Neural progenitor cell (in vitro differentiated cells): ENCODE measurements at regions not wholly inside any gene's neighbourhood (a gene's known extent, or its start where the extent isn't known, plus 50 kb on each side); places are given as distances from the start of the nearest gene placed in this dataset.

Experiments
- DNase-seq: peaks from one replicate; pipeline ENCODE4 v3.0.0-alpha.2; 2016; ENCODE audit warnings: low spot score
- H2AFZ ChIP-seq: fragments of 200-600 bp; sonication (generic); replicated peaks from 2 replicates; pipeline ENCODE4 v1.6.1; 2016; ENCODE audit warnings: antibody characterized with exemption
- H3F3A ChIP-seq: fragments of 200-600 bp; sonication (generic); 2 replicates; pipeline ENCODE4 v1.6.1; 2016; ENCODE audit warnings: antibody characterized with exemption, low read depth
- H3K27ac ChIP-seq: fragments of 200-600 bp; sonication (generic); 2 replicates; pipeline ENCODE4 v1.5.1; 2016; ENCODE audit warnings: mild to moderate bottlenecking
- H3K27me3 ChIP-seq: fragments of 200-600 bp; sonication (generic); 2 replicates; pipeline ENCODE4 v1.6.1; 2016; ENCODE audit warnings: mild to moderate bottlenecking, moderate library complexity
- H3K36me3 ChIP-seq: fragments of 200-600 bp; sonication (generic); 2 replicates; pipeline ENCODE4 v1.5.1; 2016
- H3K4me1 ChIP-seq: fragments of 200-600 bp; sonication (generic); 2 replicates; pipeline ENCODE4 v1.6.1; 2016; ENCODE audit warnings: mixed run types
- H3K4me2 ChIP-seq: fragments of 200-600 bp; sonication (generic); 2 replicates; pipeline ENCODE4 v1.6.1; 2016
- H3K4me3 ChIP-seq: fragments of 200-600 bp; sonication (generic); 2 replicates; pipeline ENCODE4 v1.5.1; 2016
- H3K79me2 ChIP-seq: fragments of 200-600 bp; sonication (generic); 2 replicates; pipeline ENCODE4 v1.6.1; 2016; ENCODE audit warnings: low read depth
- H3K9ac ChIP-seq: fragments of 200-600 bp; sonication (generic); 2 replicates; pipeline ENCODE4 v1.6.1; 2016
- H3K9me3 ChIP-seq: fragments of 200-600 bp; sonication (generic); 2 replicates; pipeline ENCODE4 v1.5.1; 2016; ENCODE audit warnings: low read depth
- H4K20me1 ChIP-seq: fragments of 200-600 bp; sonication (generic); 2 replicates; pipeline ENCODE4 v1.6.1; 2016; ENCODE audit warnings: low read depth
- H3K27ac Mint-ChIP-seq: 3 replicates; pipeline ENCODE4 v1.8.0; 2021; ENCODE audit warnings: mixed read lengths
- H3K27me3 Mint-ChIP-seq: 2 replicates; pipeline ENCODE4 v1.8.0; 2022; ENCODE audit warnings: low read depth, mild to moderate bottlenecking, inconsistent platforms, moderate library complexity, mixed read lengths; ENCODE audit not compliant: insufficient read depth
- H3K36me3 Mint-ChIP-seq: 3 replicates; pipeline ENCODE4 v1.8.0; 2021; ENCODE audit warnings: mixed read lengths
- H3K4me1 Mint-ChIP-seq: 3 replicates; pipeline ENCODE4 v1.8.0; 2021; ENCODE audit warnings: mixed read lengths
- H3K4me3 Mint-ChIP-seq: 3 replicates; pipeline ENCODE4 v1.8.0; 2021; ENCODE audit warnings: mild to moderate bottlenecking, moderate library complexity, mixed read lengths
- H3K9me3 Mint-ChIP-seq: 3 replicates; pipeline ENCODE4 v1.8.0; 2020; ENCODE audit warnings: mixed read lengths
- CTCF ChIP-seq: fragments of 200-600 bp; sonication (generic); IDR thresholded peaks from 2 replicates; pipeline ENCODE4 v1.5.1; 2017; ENCODE audit warnings: antibody characterized with exemption, mild to moderate bottlenecking
- EZH2 ChIP-seq: fragments of 200-600 bp; sonication (generic); IDR thresholded peaks from 2 replicates; pipeline ENCODE4 v1.6.1; 2017; ENCODE audit warnings: antibody characterized with exemption, mild to moderate bottlenecking, moderate library complexity
- EZH2phosphoT487 ChIP-seq: fragments of 200-600 bp; sonication (generic); IDR thresholded peaks from 2 replicates; pipeline ENCODE4 v1.6.1; 2017; ENCODE audit warnings: antibody characterized with exemption

- no peak overlapping the region for H3K27ac Mint-ChIP-seq
These were observed 135.1 kb upstream of the MYCN start for GRCh38 chr2:15805206-15805605.

DNA sequence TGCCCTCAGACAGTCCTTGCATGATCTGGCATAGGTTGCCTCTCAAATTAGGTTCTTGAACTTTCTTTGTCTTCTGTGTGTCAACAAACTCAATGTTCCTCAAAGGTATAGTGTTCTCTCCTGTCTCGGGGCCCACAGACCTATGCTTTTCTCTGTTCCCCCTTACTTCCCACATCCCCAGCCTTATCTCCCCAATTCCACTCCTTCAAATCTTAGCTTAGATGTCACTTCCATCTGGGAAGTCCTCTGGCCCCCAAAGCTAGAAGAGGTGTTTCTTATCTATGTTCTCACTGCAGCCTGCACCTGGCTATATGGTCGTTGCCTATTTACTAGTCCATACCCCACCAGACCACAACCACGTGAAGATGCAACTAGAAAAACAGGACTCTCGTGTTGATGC lies 134.6 kb upstream of the MYCN start:
- no peak for DNase-seq
- peaks cover 31% of the 10 kb centered on the region for H3K4me1 Mint-ChIP-seq
- H3K27me3 Mint-ChIP-seq = peaks cover 9% of the 10 kb centered on the region
- Histone ChIP-seq H4K20me1 (no peaks in the 10 kb centered on the region), H3K36me3 (no peaks in the 10 kb centered on the region), H3F3A (peaks cover 9% of the 10 kb centered on the region), H3K9ac (no peak overlapping the region), H3K4me3 (no peak overlapping the region), H3K9me3 (no peaks in the 10 kb centered on the region), H2AFZ (no peak overlapping the region), H3K27ac (no peak overlapping the region), H3K79me2 (no peaks in the 10 kb centered on the region), H3K4me1 (peaks cover 22% of the 10 kb centered on the region), H3K4me2 (no peak overlapping the region), H3K27me3 (no peaks in the 10 kb centered on the region)
- H3K36me3 Mint-ChIP-seq = no peaks in the 10 kb centered on the region
- H3K9me3 Mint-ChIP-seq = peaks cover 5% of the 10 kb centered on the region
- no peak overlapping the region for H3K27ac Mint-ChIP-seq
- TF ChIP-seq EZH2phosphoT487 = no peak
- no peak overlapping the region for H3K4me3 Mint-ChIP-seq

More at GRCh38 chr2:15805206-15805605, 135.1 kb upstream of the MYCN start:
- Histone ChIP-seq H3K4me1 (peaks cover 18% of the 10 kb centered on the region), H3K36me3 (no peaks in the 10 kb centered on the region), H4K20me1 (no peaks in the 10 kb centered on the region), H2AFZ (no peak overlapping the region), H3K4me3 (no peak overlapping the region), H3K9ac (no peak overlapping the region), H3K27ac (no peak overlapping the region), H3F3A (peaks cover 9% of the 10 kb centered on the region), H3K4me2 (no peak overlapping the region), H3K9me3 (no peaks in the 10 kb centered on the region), H3K27me3 (no peaks in the 10 kb centered on the region), H3K79me2 (no peaks in the 10 kb centered on the region)
- DNase-seq = no peak
- Mint-ChIP-seq H3K27me3 (peaks cover 9% of the 10 kb centered on the region), H3K4me1 (peaks cover 25% of the 10 kb centered on the region), H3K4me3 (no peak overlapping the region), H3K36me3 (no peaks in the 10 kb centered on the region), H3K9me3 (peaks cover 5% of the 10 kb centered on the region)
- no peak for TF ChIP-seq EZH2
- TF ChIP-seq EZH2phosphoT487 = no peak
- TF ChIP-seq CTCF = no peak

- no peak for TF ChIP-seq EZH2
- TF ChIP-seq EZH2phosphoT487 = no peak
- no peak for TF ChIP-seq CTCF
These were observed 133.4 kb upstream of the MYCN start for GRCh38 chr2:15806801-15807417.

DNA sequence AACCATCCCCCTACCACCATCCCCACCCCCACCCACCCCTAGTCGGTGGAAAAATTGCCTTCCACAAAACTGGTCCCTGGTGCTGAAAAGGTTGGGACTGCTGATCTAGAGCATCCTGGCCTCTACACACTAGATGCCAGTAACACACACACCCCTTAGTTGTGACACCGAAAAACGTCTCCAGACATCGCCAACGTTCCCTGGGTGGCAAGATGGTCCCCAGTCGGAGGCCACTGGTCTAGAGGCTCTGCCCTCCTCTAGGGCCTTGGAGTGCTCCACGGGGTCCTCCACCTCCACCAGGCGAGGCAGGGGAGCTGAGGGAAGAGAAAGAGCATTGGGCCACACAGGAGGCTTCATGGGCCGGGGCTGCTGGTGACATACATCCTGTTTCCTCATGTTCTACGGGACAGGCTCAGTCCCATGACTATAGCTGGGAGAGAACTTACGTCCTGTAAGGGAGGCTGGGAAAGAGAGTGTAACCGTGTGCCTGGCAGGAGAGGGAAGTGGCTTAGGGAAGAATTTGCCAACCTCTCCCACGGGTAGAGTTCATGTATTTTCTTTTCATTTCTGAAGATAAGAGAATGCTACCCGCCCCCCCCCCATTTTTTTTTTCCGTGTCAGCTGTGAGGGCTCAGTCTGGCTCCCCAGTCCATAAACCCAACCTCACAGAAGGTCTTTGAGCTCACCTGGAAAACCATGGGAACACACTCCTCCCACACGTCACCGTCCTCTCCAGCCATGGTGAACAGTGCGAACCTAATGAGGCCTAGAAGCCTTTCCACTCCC lies 132.7 kb upstream of the MYCN start:
- peaks cover 35% of the 10 kb centered on the region for H3K4me1 ChIP-seq
- TF ChIP-seq CTCF (no peak), EZH2phosphoT487 (no peak), EZH2 (no peak)
- Mint-ChIP-seq H3K9me3 (peaks cover 5% of the 10 kb centered on the region), H3K36me3 (no peaks in the 10 kb centered on the region), H3K4me1 (peaks cover 47% of the 10 kb centered on the region), H3K27me3 (peaks cover 10% of the 10 kb centered on the region), H3K27ac (peak overlapping the region; percentile 65), H3K4me3 (no peak overlapping the region)
- H4K20me1 ChIP-seq = no peaks in the 10 kb centered on the region
- H3K4me2 ChIP-seq = no peak overlapping the region
- H3F3A ChIP-seq = peaks cover 9% of the 10 kb centered on the region
- H3K27ac ChIP-seq = no peak overlapping the region
- H2AFZ ChIP-seq = no peak overlapping the region
- no peak overlapping the region for H3K4me3 ChIP-seq
- no peaks in the 10 kb centered on the region for H3K79me2 ChIP-seq
- H3K9me3 ChIP-seq = no peaks in the 10 kb centered on the region
- DNase-seq = no peak
- H3K9ac ChIP-seq = no peak overlapping the region
- no peaks in the 10 kb centered on the region for H3K36me3 ChIP-seq
- H3K27me3 ChIP-seq = no peaks in the 10 kb centered on the region

More at GRCh38 chr2:15806801-15807417, 133.4 kb upstream of the MYCN start:
- Mint-ChIP-seq H3K27me3 (peaks cover 9% of the 10 kb centered on the region), H3K4me1 (peaks cover 41% of the 10 kb centered on the region), H3K9me3 (peaks cover 5% of the 10 kb centered on the region), H3K36me3 (no peaks in the 10 kb centered on the region), H3K4me3 (no peak overlapping the region), H3K27ac (no peak overlapping the region)
- H4K20me1 ChIP-seq = no peaks in the 10 kb centered on the region
- H3K4me1 ChIP-seq = peaks cover 29% of the 10 kb centered on the region
- no peaks in the 10 kb centered on the region for H3K27me3 ChIP-seq
- no peak overlapping the region for H3K4me2 ChIP-seq
- H3F3A ChIP-seq = peaks cover 9% of the 10 kb centered on the region
- no peak overlapping the region for H3K4me3 ChIP-seq
- H3K27ac ChIP-seq = no peak overlapping the region
- no peak overlapping the region for H2AFZ ChIP-seq
- no peak for DNase-seq
- no peak overlapping the region for H3K9ac ChIP-seq
- H3K79me2 ChIP-seq = no peaks in the 10 kb centered on the region
- H3K9me3 ChIP-seq = no peaks in the 10 kb centered on the region
- no peaks in the 10 kb centered on the region for H3K36me3 ChIP-seq
